22Rv1 (cell line): ENCODE measurements at regions not wholly inside any gene's neighbourhood (a gene's known extent, or its start where the extent isn't known, plus 50 kb on each side); places are given as distances from the start of the nearest gene placed in this dataset.
A peak's percentile ranks its signal among the peaks of the same experiment; 100 is the strongest.
"Not testable (repeated sequence)": the region's sequence is repeated elsewhere in the genome, so short reads cannot be mapped to it uniquely, and the experiment has no call there.

Source experiments
- H3K27ac ChIP-seq: fragments of 450-650 bp; 2 replicates; pipeline ENCODE4 v1.5.1; 2017
- ZFX ChIP-seq: fragments of 450-650 bp; IDR thresholded peaks from 2 replicates; pipeline ENCODE4 v1.6.1; 2017; ENCODE audit warnings: antibody characterized with exemption, borderline replicate concordance
- TF ChIP-seq, protein P1 (sequence below): fragments of 450-650 bp; IDR thresholded peaks from 2 replicates; pipeline ENCODE4 v1.5.1; 2017; ENCODE audit warnings: mild to moderate bottlenecking

GRCh38 chr6:113782636-113783035 lies 74.5 kb upstream of the MARCKS start:
- H3K27ac ChIP-seq = no peak overlapping the region
- no peak for TF ChIP-seq ZFX
- TF ChIP-seq, protein P1, sequence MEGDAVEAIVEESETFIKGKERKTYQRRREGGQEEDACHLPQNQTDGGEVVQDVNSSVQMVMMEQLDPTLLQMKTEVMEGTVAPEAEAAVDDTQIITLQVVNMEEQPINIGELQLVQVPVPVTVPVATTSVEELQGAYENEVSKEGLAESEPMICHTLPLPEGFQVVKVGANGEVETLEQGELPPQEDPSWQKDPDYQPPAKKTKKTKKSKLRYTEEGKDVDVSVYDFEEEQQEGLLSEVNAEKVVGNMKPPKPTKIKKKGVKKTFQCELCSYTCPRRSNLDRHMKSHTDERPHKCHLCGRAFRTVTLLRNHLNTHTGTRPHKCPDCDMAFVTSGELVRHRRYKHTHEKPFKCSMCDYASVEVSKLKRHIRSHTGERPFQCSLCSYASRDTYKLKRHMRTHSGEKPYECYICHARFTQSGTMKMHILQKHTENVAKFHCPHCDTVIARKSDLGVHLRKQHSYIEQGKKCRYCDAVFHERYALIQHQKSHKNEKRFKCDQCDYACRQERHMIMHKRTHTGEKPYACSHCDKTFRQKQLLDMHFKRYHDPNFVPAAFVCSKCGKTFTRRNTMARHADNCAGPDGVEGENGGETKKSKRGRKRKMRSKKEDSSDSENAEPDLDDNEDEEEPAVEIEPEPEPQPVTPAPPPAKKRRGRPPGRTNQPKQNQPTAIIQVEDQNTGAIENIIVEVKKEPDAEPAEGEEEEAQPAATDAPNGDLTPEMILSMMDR = no peak

DNA sequence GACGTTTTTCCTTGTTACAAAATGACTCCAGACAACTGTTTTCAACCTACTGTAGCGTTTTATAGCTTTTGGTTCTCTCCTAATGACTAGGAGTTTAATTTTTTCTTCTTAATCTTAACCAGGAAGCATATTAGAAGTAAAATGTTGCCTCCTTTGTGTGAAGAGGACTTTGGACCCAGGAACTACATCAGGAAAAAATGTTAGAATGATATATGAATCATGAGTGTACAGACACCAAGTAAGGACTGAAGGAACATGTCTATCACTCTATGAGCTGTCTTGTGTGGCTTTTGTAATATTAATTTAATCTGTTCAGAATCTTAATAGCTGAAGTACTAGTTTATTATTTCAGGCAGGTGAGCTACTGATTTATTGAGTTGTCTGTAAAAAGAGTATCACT lies 71.0 kb upstream of the MARCKS start:
- no peak for TF ChIP-seq ZFX
- TF ChIP-seq, protein P1 = no peak
- peak overlapping the region; percentile 32 for H3K27ac ChIP-seq

DNA sequence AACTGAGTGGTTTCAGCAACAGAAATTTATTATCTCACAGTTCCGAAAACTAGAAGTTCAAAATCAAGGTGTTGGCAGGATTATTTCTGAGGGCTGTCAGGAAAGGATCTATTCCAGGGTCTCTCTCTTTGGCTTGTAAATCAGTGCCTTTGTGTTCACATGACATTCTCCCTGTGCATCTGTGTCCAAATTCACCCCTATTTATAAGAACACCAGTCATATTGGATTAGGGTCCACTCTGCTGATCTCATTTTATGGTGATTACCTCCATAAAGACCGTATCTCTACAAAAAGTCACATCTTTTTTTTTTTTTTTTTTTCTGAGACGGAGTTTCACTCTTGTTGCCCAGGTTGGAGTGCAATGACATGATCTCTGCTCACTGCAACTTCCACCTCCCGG lies 68.6 kb upstream of the MARCKS start:
- TF ChIP-seq ZFX = no peak
- TF ChIP-seq, protein P1 = no peak
- H3K27ac ChIP-seq = no peak overlapping the region

DNA sequence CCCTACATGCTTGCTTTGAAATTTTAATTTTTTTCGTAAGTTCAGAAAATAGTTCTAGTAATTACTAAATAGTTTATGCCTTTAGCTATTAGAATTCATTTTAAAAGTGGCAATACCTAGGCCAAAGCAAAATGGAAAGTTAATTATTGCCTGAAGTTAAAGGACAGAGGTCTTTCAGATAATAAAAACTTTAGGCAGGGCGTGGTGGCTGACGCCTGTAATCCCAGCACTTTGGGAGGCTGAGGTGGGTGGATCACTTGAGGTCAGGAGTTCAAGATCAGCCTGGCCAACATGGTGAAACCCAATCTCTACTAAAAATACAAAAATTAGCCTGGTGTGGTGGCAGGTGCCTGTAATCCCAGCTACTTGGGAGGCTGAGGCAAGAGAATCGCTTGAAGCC lies 65.9 kb upstream of the MARCKS start:
- H3K27ac ChIP-seq = not testable (repeated sequence)

DNA sequence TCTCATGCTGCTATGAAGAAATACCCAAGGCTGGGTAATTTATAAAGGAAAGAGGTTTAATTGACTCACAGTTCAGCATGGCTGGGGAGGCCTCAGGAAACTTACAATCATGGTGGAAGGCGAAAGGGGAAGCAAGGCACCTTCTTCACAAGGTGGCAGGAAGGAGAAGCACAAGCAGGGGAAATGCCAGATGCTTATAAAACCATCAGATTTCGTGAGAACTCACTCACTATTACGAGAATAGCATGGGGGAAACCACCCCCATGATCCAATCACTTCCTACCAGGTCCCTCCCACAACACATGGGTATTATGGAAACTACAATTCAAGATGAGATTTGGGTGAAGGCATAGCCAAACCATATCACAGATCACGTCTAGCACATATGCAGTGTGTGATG lies 61.8 kb upstream of the MARCKS start:
- not testable (repeated sequence) for H3K27ac ChIP-seq

- TF ChIP-seq, protein P1 = no peak
- no peak for TF ChIP-seq ZFX
- no peak overlapping the region for H3K27ac ChIP-seq
These were observed 61.1 kb upstream of the MARCKS start for GRCh38 chr6:113796038-113796437.

- no peak overlapping the region for H3K27ac ChIP-seq
- no peak for TF ChIP-seq ZFX
- TF ChIP-seq, protein P1 = no peak
These were observed 54.4 kb upstream of the MARCKS start for GRCh38 chr6:113802779-113803178.

DNA sequence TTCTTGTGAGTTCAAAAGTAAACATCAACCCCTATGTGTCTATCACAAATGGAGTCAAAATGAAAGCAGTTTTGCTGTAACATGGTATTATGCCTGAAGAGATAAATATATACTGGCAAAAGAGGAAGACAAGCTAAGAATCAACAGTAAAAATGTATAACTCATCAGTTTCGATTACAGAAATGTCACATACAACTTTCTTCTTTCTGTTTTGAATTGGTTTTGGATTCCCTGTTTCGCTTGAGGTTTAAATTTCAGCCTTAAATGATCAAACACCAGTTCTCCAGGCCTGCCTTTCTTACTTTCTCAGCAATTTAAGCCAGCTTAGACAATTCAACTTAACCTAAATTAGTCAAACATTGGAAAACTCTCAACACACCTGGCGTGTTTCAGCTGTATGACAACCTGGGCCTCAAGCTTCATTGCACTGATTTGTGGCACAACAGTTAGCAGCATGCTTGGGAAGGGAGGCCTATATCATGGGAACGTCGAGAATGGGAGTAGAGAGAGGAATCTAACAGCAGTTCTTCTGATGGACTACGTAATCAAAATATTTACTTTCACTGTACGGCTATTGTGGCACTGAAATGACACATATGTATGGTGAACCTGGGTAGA lies 51.9 kb upstream of the MARCKS start:
- TF ChIP-seq, protein P1 = no peak
- no peak for TF ChIP-seq ZFX
- no peak overlapping the region for H3K27ac ChIP-seq
